Activated CD4-positive, alpha-beta memory T cell treated with anti-CD3 and anti-CD28 coated beads for 36 hours (primary cell): ENCODE measurements at regions not wholly inside any gene's neighbourhood (a gene's known extent, or its start where the extent isn't known, plus 50 kb on each side); places are given as distances from the start of the nearest gene placed in this dataset.

Experiments used
- CTCF ChIA-PET: fragments of 350-600 bp; sonication (Branson Sonifier 250); formaldehyde crosslinking; loops from one replicate; lab custom pipeline; 2021; ENCODE audit warnings: antibody characterized with exemption, inconsistent platforms; lab: Charles Lee
- POLR2A ChIA-PET: fragments of 350-600 bp; sonication (Branson Sonifier 250); formaldehyde crosslinking; loops from one replicate; lab custom pipeline; 2021; ENCODE audit warnings: antibody characterized with exemption; lab: Charles Lee
- DNase-seq: peaks from one replicate; pipeline ENCODE4 v3.0.0-alpha.2; 2020
- H3K27ac Mint-ChIP-seq: one replicate; pipeline ENCODE4 v1.8.0; 2021; ENCODE audit warnings: mixed read lengths
- H3K27me3 Mint-ChIP-seq: one replicate; pipeline ENCODE4 v1.8.0; 2021; ENCODE audit warnings: mixed read lengths
- H3K36me3 Mint-ChIP-seq: one replicate; pipeline ENCODE4 v1.8.0; 2021; ENCODE audit warnings: mixed read lengths
- H3K4me1 Mint-ChIP-seq: one replicate; pipeline ENCODE4 v1.8.0; 2021; ENCODE audit warnings: low read depth, mixed read lengths
- H3K4me3 Mint-ChIP-seq: one replicate; pipeline ENCODE4 v1.8.0; 2021; ENCODE audit warnings: mild to moderate bottlenecking, mixed read lengths
- H3K9me3 Mint-ChIP-seq: one replicate; pipeline ENCODE4 v1.8.0; 2021; ENCODE audit warnings: mixed read lengths
- intact Hi-C: fragments of 100-400 bp; cut with micrococcal nuclease; formaldehyde crosslinking; loops from one replicate; pipeline ENCODE4 v1.15.1; 2023

- H3K4me3 Mint-ChIP-seq, result no peak overlapping the region
- intact Hi-C loops, result no loop called here
- H3K27me3 Mint-ChIP-seq, result peaks cover 2% of the 10 kb centered on the region
- no peaks in the 10 kb centered on the region for H3K36me3 Mint-ChIP-seq
- H3K9me3 Mint-ChIP-seq, result no peaks in the 10 kb centered on the region
- POLR2A ChIA-PET, result no interaction called here
- CTCF ChIA-PET, result no interaction called here
- H3K4me1 Mint-ChIP-seq, result no peaks in the 10 kb centered on the region
- DNase-seq, result no peak
- no peak overlapping the region for H3K27ac Mint-ChIP-seq
Measured at GRCh38 chr5:96091874-96092273, 130.2 kb upstream of the ELL2 start.

- CTCF ChIA-PET, result no interaction called here
- Mint-ChIP-seq H3K4me1 (no peaks in the 10 kb centered on the region), H3K27ac (no peak overlapping the region), H3K9me3 (no peaks in the 10 kb centered on the region), H3K36me3 (no peaks in the 10 kb centered on the region), H3K27me3 (peaks cover 2% of the 10 kb centered on the region), H3K4me3 (no peak overlapping the region)
- DNase-seq, result no peak
- intact Hi-C loops, result no loop called here
- POLR2A ChIA-PET, result interaction anchor here (0.9 kb wide), 1 partner anchor 9 kb away, joined by 3 read pairs; no protein-coding TSS in a partner anchor
Measured at GRCh38 chr5:96090215-96090614, 128.6 kb upstream of the ELL2 start.

GRCh38 chr5:96088706-96089498 is 127.3 kb upstream of the ELL2 start:
- Mint-ChIP-seq H3K27me3 (peaks cover 6% of the 10 kb centered on the region), H3K36me3 (no peaks in the 10 kb centered on the region), H3K9me3 (no peaks in the 10 kb centered on the region), H3K4me1 (peaks cover 4% of the 10 kb centered on the region), H3K4me3 (no peak overlapping the region), H3K27ac (no peak overlapping the region)
- ChIA-PET POLR2A (no interaction called here), CTCF (no interaction called here)
- no peak for DNase-seq
- intact Hi-C loops, result no loop called here

- H3K27me3 Mint-ChIP-seq, result peaks cover 8% of the 10 kb centered on the region
- H3K9me3 Mint-ChIP-seq, result no peaks in the 10 kb centered on the region
- intact Hi-C loops, result no loop called here
- H3K36me3 Mint-ChIP-seq, result no peaks in the 10 kb centered on the region
- no peak overlapping the region for H3K4me3 Mint-ChIP-seq
- peaks cover 12% of the 10 kb centered on the region for H3K4me1 Mint-ChIP-seq
- ChIA-PET CTCF (interaction anchor here (0.7 kb wide), 1 partner anchor 184 kb away, joined by 4 read pairs; no protein-coding TSS in a partner anchor), POLR2A (no interaction called here)
- no peak for DNase-seq
- H3K27ac Mint-ChIP-seq, result no peak overlapping the region
Measured at GRCh38 chr5:96087939-96088338, 126.3 kb upstream of the ELL2 start.

DNA sequence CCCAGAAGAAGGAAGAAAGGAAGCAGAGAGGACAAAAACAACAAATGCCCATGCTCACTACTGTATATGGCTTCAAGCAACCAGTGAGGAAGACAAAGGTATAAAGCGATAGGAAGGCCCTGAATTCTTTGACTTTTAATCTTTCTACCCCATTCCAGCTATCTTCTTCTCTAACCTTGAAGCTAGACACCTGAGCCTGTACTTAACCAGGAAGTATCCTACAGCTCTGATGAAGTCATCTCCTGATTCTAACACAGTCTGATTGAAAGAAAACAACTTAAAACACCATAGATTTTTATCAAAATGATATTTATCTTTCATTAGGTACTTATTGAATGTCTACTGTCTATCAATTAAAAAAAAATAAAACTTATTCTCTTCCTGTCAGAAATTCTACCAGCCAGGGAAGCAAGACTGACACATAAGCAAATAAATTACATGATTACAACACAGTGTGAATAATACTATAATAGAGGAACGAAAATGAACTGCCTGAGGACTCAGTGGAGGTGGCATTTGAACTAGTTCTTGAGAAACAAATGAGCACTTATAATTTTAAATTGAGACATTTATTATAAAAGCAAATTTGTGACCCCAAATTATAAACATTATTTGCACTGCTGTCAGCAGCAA is 123.3 kb upstream of the ELL2 start:
- H3K36me3 Mint-ChIP-seq, result no peaks in the 10 kb centered on the region
- ChIA-PET POLR2A (no interaction called here), CTCF (no interaction called here)

DNA sequence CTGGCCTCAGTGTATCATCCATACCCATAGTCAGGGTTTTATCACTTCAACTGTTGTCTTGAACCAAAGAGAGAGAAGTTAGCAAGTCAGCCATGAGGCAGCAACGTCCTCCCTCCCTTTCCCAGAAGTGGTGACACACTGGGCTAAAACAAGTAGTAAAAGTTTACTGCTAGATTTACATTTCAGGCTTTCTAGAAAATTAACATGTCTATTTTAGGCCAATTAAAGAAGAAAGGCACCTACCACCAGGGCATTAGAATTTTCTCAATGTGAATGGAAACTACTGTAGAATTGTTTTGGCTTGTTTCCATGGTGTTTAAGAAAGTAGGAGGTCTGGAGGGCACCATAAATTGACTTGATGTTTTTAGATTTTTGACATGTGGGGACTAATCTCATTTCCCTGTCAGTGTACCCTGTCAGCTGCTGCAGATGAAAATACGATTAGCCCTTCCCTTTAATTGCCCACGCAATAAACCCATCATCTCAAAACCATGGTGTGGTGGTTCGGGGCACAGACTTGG is 121.8 kb upstream of the ELL2 start:
- peaks cover 43% of the 10 kb centered on the region for H3K4me1 Mint-ChIP-seq
- peak overlapping the region; percentile 71 for H3K27ac Mint-ChIP-seq
- DNase-seq, result peak; percentile 48
- no peak overlapping the region for H3K4me3 Mint-ChIP-seq
- peaks cover 8% of the 10 kb centered on the region for H3K27me3 Mint-ChIP-seq
- ChIA-PET CTCF (no interaction called here), POLR2A (no interaction called here)
- no peaks in the 10 kb centered on the region for H3K36me3 Mint-ChIP-seq
- intact Hi-C loops, result loop anchor here (5.0 kb wide), 1 partner anchor 454 kb away; no protein-coding TSS in a partner anchor
- H3K9me3 Mint-ChIP-seq, result no peaks in the 10 kb centered on the region

More for the DNA sequence above, 123.3 kb upstream of the ELL2 start:
- peaks cover 8% of the 10 kb centered on the region for H3K27me3 Mint-ChIP-seq
- intact Hi-C loops, result loop anchor here (5.0 kb wide), 1 partner anchor 452 kb away; no protein-coding TSS in a partner anchor
- no peaks in the 10 kb centered on the region for H3K9me3 Mint-ChIP-seq
- H3K27ac Mint-ChIP-seq, result no peak overlapping the region
- H3K4me1 Mint-ChIP-seq, result peaks cover 30% of the 10 kb centered on the region
- H3K4me3 Mint-ChIP-seq, result no peak overlapping the region
- DNase-seq, result no peak

DNA sequence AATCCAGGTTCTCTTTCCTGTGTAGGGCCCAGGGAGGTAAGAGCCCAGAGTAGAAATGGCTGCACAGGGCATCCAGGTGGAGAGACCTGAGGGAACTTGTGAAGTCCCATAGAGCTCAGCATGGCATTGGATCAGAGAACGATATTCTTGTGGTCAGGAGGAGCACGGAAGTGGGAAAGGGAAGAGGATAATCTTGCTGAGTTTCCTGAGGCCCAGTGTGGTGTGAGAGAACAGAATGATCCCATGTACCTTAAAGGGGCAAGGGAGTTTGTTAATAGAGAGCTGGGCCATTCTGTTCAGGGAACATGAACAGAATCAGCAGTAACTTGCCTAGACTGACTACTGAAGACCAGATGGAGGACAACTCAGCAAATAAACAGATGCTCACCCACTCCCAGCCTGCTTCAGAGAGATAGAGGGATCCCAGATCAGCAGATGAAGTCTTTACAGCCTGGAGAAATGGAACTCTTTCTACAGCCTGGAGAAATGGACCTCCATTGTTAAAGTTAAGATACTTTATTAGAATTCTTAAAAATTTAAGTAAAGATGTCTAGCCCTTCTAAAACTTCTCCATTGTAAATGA is 119.7 kb upstream of the ELL2 start:
- POLR2A ChIA-PET, result interaction anchor here (0.7 to 1.6 kb wide), 3 partner anchors 9 to 15 kb away, joined by 3 to 4 read pairs (median 3); no protein-coding TSS in a partner anchor

GRCh38 chr5:96080557-96080956 is 118.9 kb upstream of the ELL2 start:
- Mint-ChIP-seq H3K4me1 (peaks cover 49% of the 10 kb centered on the region), H3K36me3 (no peaks in the 10 kb centered on the region), H3K27me3 (peaks cover 9% of the 10 kb centered on the region), H3K9me3 (no peaks in the 10 kb centered on the region), H3K27ac (no peak overlapping the region), H3K4me3 (no peak overlapping the region)
- intact Hi-C loops, result loop anchor here (5.0 kb wide), 1 partner anchor 457 kb away; no protein-coding TSS in a partner anchor
- peak; percentile 42 for DNase-seq
- CTCF ChIA-PET, result interaction anchor here (1.0 to 1.8 kb wide), 4 partner anchors 16 to 255 kb away, joined by 3 to 7 read pairs (median 5); partner anchors contain the start of gene ELL2
- POLR2A ChIA-PET, result interaction anchor here (1.2 to 1.7 kb wide), 3 partner anchors 10 to 210 kb away, joined by 3 to 4 read pairs (median 3); no protein-coding TSS in a partner anchor

More for the DNA sequence above, 119.7 kb upstream of the ELL2 start:
- no peak overlapping the region for H3K4me3 Mint-ChIP-seq
- CTCF ChIA-PET, result interaction anchor here (1.0 to 1.6 kb wide), 3 partner anchors 17 to 255 kb away, joined by 3 to 7 read pairs (median 3); partner anchors contain the start of gene ELL2
- H3K36me3 Mint-ChIP-seq, result no peaks in the 10 kb centered on the region
- H3K9me3 Mint-ChIP-seq, result no peaks in the 10 kb centered on the region
- DNase-seq, result no peak
- peak overlapping the region; percentile 30 for H3K27ac Mint-ChIP-seq
- peaks cover 6% of the 10 kb centered on the region for H3K27me3 Mint-ChIP-seq
- intact Hi-C loops, result loop anchor here (5.0 kb wide), 1 partner anchor 456 kb away; no protein-coding TSS in a partner anchor
- peaks cover 49% of the 10 kb centered on the region for H3K4me1 Mint-ChIP-seq

DNA sequence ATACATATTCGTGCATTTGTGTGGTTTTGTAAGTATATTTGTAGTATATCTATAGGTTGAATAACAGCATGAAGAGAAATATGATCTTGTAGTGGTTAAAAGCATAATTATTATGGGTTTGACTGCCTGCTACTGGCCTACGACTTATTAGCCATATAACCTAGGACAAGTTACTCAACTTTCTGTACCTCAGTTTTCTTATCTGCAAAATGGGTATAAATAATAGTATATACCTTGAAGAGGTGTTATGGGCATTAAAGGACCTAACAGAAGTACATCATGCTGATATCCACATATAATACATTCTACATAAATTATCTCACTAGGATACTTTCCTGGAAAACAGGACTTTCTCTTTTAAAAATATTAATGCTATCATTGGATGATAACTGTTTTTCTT is 118.3 kb upstream of the ELL2 start:
- H3K27me3 Mint-ChIP-seq, result peaks cover 9% of the 10 kb centered on the region
- no peak for DNase-seq
- ChIA-PET POLR2A (interaction anchor here (1.6 to 1.7 kb wide), 2 partner anchors 14 to 210 kb away, joined by 3 to 4 read pairs; no protein-coding TSS in a partner anchor), CTCF (interaction anchor here (1.0 to 1.8 kb wide), 3 partner anchors 117 to 256 kb away, joined by 3 to 7 read pairs (median 3); partner anchors contain the start of gene ELL2)
- H3K4me3 Mint-ChIP-seq, result no peak overlapping the region
- H3K9me3 Mint-ChIP-seq, result no peaks in the 10 kb centered on the region
- intact Hi-C loops, result loop anchor here (1.0 to 5.0 kb wide), 5 partner anchors 15 to 457 kb away; no protein-coding TSS in a partner anchor
- no peaks in the 10 kb centered on the region for H3K36me3 Mint-ChIP-seq
- no peak overlapping the region for H3K27ac Mint-ChIP-seq
- peaks cover 49% of the 10 kb centered on the region for H3K4me1 Mint-ChIP-seq

DNA sequence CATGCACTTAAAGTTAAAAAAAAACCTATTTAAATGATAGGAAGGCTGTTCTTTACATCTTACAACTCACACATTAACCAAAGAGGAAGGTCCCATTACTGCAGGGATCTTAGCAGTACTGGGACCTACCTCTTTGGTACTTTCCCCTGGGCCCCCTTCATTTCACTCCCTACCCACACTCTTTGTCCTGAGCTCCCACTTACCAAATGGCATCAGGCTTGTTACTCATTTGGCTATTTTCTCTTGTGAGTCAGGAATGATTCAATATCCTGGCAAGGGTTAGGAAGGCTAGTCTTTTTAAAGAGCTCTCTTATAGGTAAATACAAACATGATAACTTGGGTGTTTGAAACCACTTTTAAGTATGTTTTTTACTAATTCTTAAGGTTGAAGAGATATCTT is 117.4 kb upstream of the ELL2 start:
- ChIA-PET POLR2A (interaction anchor here (0.7 to 1.8 kb wide), 7 partner anchors 13 to 210 kb away, joined by 3 to 7 read pairs (median 3); partner anchors contain the start of gene ELL2), CTCF (interaction anchor here (0.6 to 1.8 kb wide), 5 partner anchors 13 to 257 kb away, joined by 3 to 7 read pairs (median 4); no protein-coding TSS in a partner anchor)
- Mint-ChIP-seq H3K9me3 (no peaks in the 10 kb centered on the region), H3K27ac (peak overlapping the region; percentile 89), H3K27me3 (peaks cover 5% of the 10 kb centered on the region), H3K4me3 (no peak overlapping the region), H3K36me3 (no peaks in the 10 kb centered on the region), H3K4me1 (peaks cover 45% of the 10 kb centered on the region)
- intact Hi-C loops, result loop anchor here (1.0 kb wide), 4 partner anchors 14 to 201 kb away; no protein-coding TSS in a partner anchor
- DNase-seq, result peak; percentile 67

- no peaks in the 10 kb centered on the region for H3K9me3 Mint-ChIP-seq
- intact Hi-C loops, result no loop called here
Measured at GRCh38 chr5:96076451-96076850, 114.8 kb upstream of the ELL2 start.

More at GRCh38 chr5:96076451-96076850, 114.8 kb upstream of the ELL2 start:
- CTCF ChIA-PET, result interaction anchor here (0.6 kb wide), 1 partner anchor 118 kb away, joined by 3 read pairs; no protein-coding TSS in a partner anchor
- POLR2A ChIA-PET, result no interaction called here
- no peak overlapping the region for H3K4me3 Mint-ChIP-seq
- peaks cover 3% of the 10 kb centered on the region for H3K27me3 Mint-ChIP-seq
- no peak overlapping the region for H3K27ac Mint-ChIP-seq
- H3K4me1 Mint-ChIP-seq, result peaks cover 41% of the 10 kb centered on the region
- H3K36me3 Mint-ChIP-seq, result no peaks in the 10 kb centered on the region
- DNase-seq, result no peak
